ENCODE measurements at regions not wholly inside any gene's neighbourhood (a gene's known extent, or its start where the extent isn't known, plus 50 kb on each side); places are given as distances from the start of the nearest gene placed in this dataset.

- Histone ChIP-seq H3K4me1 (ENCODE audit: control insufficient read depth, insufficient read depth, low read length) (no peaks in the 10 kb centered on the region), H3K27ac (ENCODE audit: low read depth, low read length) (no peak overlapping the region), H3K4me3 (ENCODE audit: low read depth, low read length) (no peak overlapping the region), H3K9ac (ENCODE audit: low read depth, low read length) (no peak overlapping the region), H3K36me3 (ENCODE audit: control insufficient read depth, insufficient read depth, low read length) (no peaks in the 10 kb centered on the region), H3K9me3 (ENCODE audit: control insufficient read depth, insufficient read depth, low read length) (0 out of 2 replicates have a peak, but pooled peaks cover 2% of the 10 kb centered on the region), H3K27me3 (ENCODE audit: control insufficient read depth, insufficient read depth, low read length) (no peaks in the 10 kb centered on the region)
These were observed 282.2 kb upstream of the EPHA7 start for GRCh38 chr6:93701526-93701925.

GRCh38 chr6:93685494-93685893 is 266.1 kb upstream of the EPHA7 start:
- Histone ChIP-seq H3K4me1 (ENCODE audit: control insufficient read depth, insufficient read depth, low read length) (no peaks in the 10 kb centered on the region), H3K36me3 (ENCODE audit: control insufficient read depth, insufficient read depth, low read length) (no peaks in the 10 kb centered on the region), H3K9me3 (ENCODE audit: control insufficient read depth, insufficient read depth, low read length) (no peaks in the 10 kb centered on the region), H3K27me3 (ENCODE audit: control insufficient read depth, insufficient read depth, low read length) (no peaks in the 10 kb centered on the region), H3K9ac (ENCODE audit: low read depth, low read length) (no peak overlapping the region), H3K27ac (ENCODE audit: low read depth, low read length) (no peak overlapping the region), H3K4me3 (ENCODE audit: low read depth, low read length) (no peak overlapping the region)

GRCh38 chr6:93684339-93684738 is 265.0 kb upstream of the EPHA7 start:
- no peaks in the 10 kb centered on the region for H3K27me3 ChIP-seq (ENCODE audit: control insufficient read depth, insufficient read depth, low read length)
- H3K9me3 ChIP-seq (ENCODE audit: control insufficient read depth, insufficient read depth, low read length), result no peaks in the 10 kb centered on the region
- no peaks in the 10 kb centered on the region for H3K4me1 ChIP-seq (ENCODE audit: control insufficient read depth, insufficient read depth, low read length)
- H3K36me3 ChIP-seq (ENCODE audit: control insufficient read depth, insufficient read depth, low read length), result no peaks in the 10 kb centered on the region
- H3K4me3 ChIP-seq (ENCODE audit: low read depth, low read length), result no peak overlapping the region
- no peak overlapping the region for H3K9ac ChIP-seq (ENCODE audit: low read depth, low read length)
- no peak overlapping the region for H3K27ac ChIP-seq (ENCODE audit: low read depth, low read length)

GRCh38 chr6:93679836-93680235 is 260.5 kb upstream of the EPHA7 start:
- Histone ChIP-seq H3K4me1 (ENCODE audit: control insufficient read depth, insufficient read depth, low read length) (no peaks in the 10 kb centered on the region), H3K4me3 (ENCODE audit: low read depth, low read length) (no peak overlapping the region), H3K36me3 (ENCODE audit: control insufficient read depth, insufficient read depth, low read length) (no peaks in the 10 kb centered on the region), H3K27ac (ENCODE audit: low read depth, low read length) (no peak overlapping the region), H3K9me3 (ENCODE audit: control insufficient read depth, insufficient read depth, low read length) (no peaks in the 10 kb centered on the region), H3K9ac (ENCODE audit: low read depth, low read length) (no peak overlapping the region), H3K27me3 (ENCODE audit: control insufficient read depth, insufficient read depth, low read length) (no peaks in the 10 kb centered on the region)

GRCh38 chr6:93678841-93679454 is 259.6 kb upstream of the EPHA7 start:
- Histone ChIP-seq H3K27ac (ENCODE audit: low read depth, low read length) (no peak overlapping the region), H3K27me3 (ENCODE audit: control insufficient read depth, insufficient read depth, low read length) (no peaks in the 10 kb centered on the region), H3K9me3 (ENCODE audit: control insufficient read depth, insufficient read depth, low read length) (no peaks in the 10 kb centered on the region), H3K9ac (ENCODE audit: low read depth, low read length) (no peak overlapping the region), H3K4me3 (ENCODE audit: low read depth, low read length) (no peak overlapping the region), H3K4me1 (ENCODE audit: control insufficient read depth, insufficient read depth, low read length) (no peaks in the 10 kb centered on the region), H3K36me3 (ENCODE audit: control insufficient read depth, insufficient read depth, low read length) (no peaks in the 10 kb centered on the region)

- no peak overlapping the region for H3K4me3 ChIP-seq (ENCODE audit: low read depth, low read length)
- H3K27me3 ChIP-seq (ENCODE audit: control insufficient read depth, insufficient read depth, low read length), result no peaks in the 10 kb centered on the region
These were observed 258.1 kb upstream of the EPHA7 start for GRCh38 chr6:93677264-93677965.

GRCh38 chr6:93676581-93676980 is 257.2 kb upstream of the EPHA7 start:
- Histone ChIP-seq H3K4me3 (ENCODE audit: low read depth, low read length) (no peak overlapping the region), H3K27me3 (ENCODE audit: control insufficient read depth, insufficient read depth, low read length) (no peaks in the 10 kb centered on the region), H3K9me3 (ENCODE audit: control insufficient read depth, insufficient read depth, low read length) (no peaks in the 10 kb centered on the region), H3K4me1 (ENCODE audit: control insufficient read depth, insufficient read depth, low read length) (no peaks in the 10 kb centered on the region), H3K9ac (ENCODE audit: low read depth, low read length) (no peak overlapping the region), H3K36me3 (ENCODE audit: control insufficient read depth, insufficient read depth, low read length) (no peaks in the 10 kb centered on the region), H3K27ac (ENCODE audit: low read depth, low read length) (no peak overlapping the region)

More at GRCh38 chr6:93677264-93677965, 258.1 kb upstream of the EPHA7 start:
- Histone ChIP-seq H3K27ac (ENCODE audit: low read depth, low read length) (no peak overlapping the region), H3K9me3 (ENCODE audit: control insufficient read depth, insufficient read depth, low read length) (no peaks in the 10 kb centered on the region), H3K9ac (ENCODE audit: low read depth, low read length) (no peak overlapping the region), H3K4me1 (ENCODE audit: control insufficient read depth, insufficient read depth, low read length) (no peaks in the 10 kb centered on the region), H3K36me3 (ENCODE audit: control insufficient read depth, insufficient read depth, low read length) (no peaks in the 10 kb centered on the region)

- H3K36me3 ChIP-seq (ENCODE audit: control insufficient read depth, insufficient read depth, low read length), result no peaks in the 10 kb centered on the region
- no peaks in the 10 kb centered on the region for H3K4me1 ChIP-seq (ENCODE audit: control insufficient read depth, insufficient read depth, low read length)
- H3K27me3 ChIP-seq (ENCODE audit: control insufficient read depth, insufficient read depth, low read length), result no peaks in the 10 kb centered on the region
- no peak overlapping the region for H3K27ac ChIP-seq (ENCODE audit: low read depth, low read length)
- no peaks in the 10 kb centered on the region for H3K9me3 ChIP-seq (ENCODE audit: control insufficient read depth, insufficient read depth, low read length)
- H3K4me3 ChIP-seq (ENCODE audit: low read depth, low read length), result no peak overlapping the region
- no peak overlapping the region for H3K9ac ChIP-seq (ENCODE audit: low read depth, low read length)
These were observed 256.6 kb upstream of the EPHA7 start for GRCh38 chr6:93675856-93676417.

GRCh38 chr6:93663111-93663510 is 243.8 kb upstream of the EPHA7 start:
- Histone ChIP-seq H3K36me3 (ENCODE audit: control insufficient read depth, insufficient read depth, low read length) (no peaks in the 10 kb centered on the region), H3K9ac (ENCODE audit: low read depth, low read length) (no peak overlapping the region), H3K27ac (ENCODE audit: low read depth, low read length) (no peak overlapping the region), H3K4me3 (ENCODE audit: low read depth, low read length) (no peak overlapping the region), H3K9me3 (ENCODE audit: control insufficient read depth, insufficient read depth, low read length) (no peaks in the 10 kb centered on the region), H3K4me1 (ENCODE audit: control insufficient read depth, insufficient read depth, low read length) (peaks cover 8% of the 10 kb centered on the region; the same call in 1 of the 2 replicates), H3K27me3 (ENCODE audit: control insufficient read depth, insufficient read depth, low read length) (no peaks in the 10 kb centered on the region)

- Histone ChIP-seq H3K9ac (ENCODE audit: low read depth, low read length) (no peak overlapping the region), H3K4me3 (ENCODE audit: low read depth, low read length) (no peak overlapping the region), H3K36me3 (ENCODE audit: control insufficient read depth, insufficient read depth, low read length) (no peaks in the 10 kb centered on the region), H3K9me3 (ENCODE audit: control insufficient read depth, insufficient read depth, low read length) (no peaks in the 10 kb centered on the region), H3K4me1 (ENCODE audit: control insufficient read depth, insufficient read depth, low read length) (no peaks in the 10 kb centered on the region), H3K27ac (ENCODE audit: low read depth, low read length) (no peak overlapping the region), H3K27me3 (ENCODE audit: control insufficient read depth, insufficient read depth, low read length) (no peaks in the 10 kb centered on the region)
These were observed 235.2 kb upstream of the EPHA7 start for GRCh38 chr6:93654548-93654947.

GRCh38 chr6:93644611-93645010 is 225.3 kb upstream of the EPHA7 start:
- Histone ChIP-seq H3K27ac (ENCODE audit: low read depth, low read length) (no peak overlapping the region), H3K4me1 (ENCODE audit: control insufficient read depth, insufficient read depth, low read length) (no peaks in the 10 kb centered on the region), H3K9ac (ENCODE audit: low read depth, low read length) (no peak overlapping the region), H3K4me3 (ENCODE audit: low read depth, low read length) (no peak overlapping the region), H3K27me3 (ENCODE audit: control insufficient read depth, insufficient read depth, low read length) (no peaks in the 10 kb centered on the region), H3K9me3 (ENCODE audit: control insufficient read depth, insufficient read depth, low read length) (no peaks in the 10 kb centered on the region), H3K36me3 (ENCODE audit: control insufficient read depth, insufficient read depth, low read length) (no peaks in the 10 kb centered on the region)

Measured in HUES48 (cell line).